ENCODE measurements at regions not wholly inside any gene's neighbourhood (a gene's known extent, or its start where the extent isn't known, plus 50 kb on each side); places are given as distances from the start of the nearest gene placed in this dataset.

DNA sequence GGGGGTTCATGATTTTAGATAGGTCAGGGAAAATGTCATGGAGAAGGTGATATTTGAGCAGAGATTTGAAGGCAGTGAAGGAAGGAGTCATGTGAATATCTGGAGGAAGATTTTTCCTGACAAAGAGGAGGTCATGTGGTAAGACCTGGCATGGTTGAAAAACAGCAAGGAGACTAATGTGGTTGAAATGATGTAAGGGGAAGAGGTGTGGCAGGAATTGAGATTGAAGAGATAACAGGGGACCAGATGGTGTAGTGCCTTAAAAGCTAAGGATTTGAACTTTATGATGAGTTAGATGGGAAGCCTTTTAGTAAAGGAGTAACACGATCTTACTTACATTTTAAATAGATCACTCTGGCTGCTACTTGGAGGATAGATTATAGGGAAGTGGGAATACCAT lies 210.9 kb downstream of the RTL9 start:
- TF ChIP-seq, protein P1, sequence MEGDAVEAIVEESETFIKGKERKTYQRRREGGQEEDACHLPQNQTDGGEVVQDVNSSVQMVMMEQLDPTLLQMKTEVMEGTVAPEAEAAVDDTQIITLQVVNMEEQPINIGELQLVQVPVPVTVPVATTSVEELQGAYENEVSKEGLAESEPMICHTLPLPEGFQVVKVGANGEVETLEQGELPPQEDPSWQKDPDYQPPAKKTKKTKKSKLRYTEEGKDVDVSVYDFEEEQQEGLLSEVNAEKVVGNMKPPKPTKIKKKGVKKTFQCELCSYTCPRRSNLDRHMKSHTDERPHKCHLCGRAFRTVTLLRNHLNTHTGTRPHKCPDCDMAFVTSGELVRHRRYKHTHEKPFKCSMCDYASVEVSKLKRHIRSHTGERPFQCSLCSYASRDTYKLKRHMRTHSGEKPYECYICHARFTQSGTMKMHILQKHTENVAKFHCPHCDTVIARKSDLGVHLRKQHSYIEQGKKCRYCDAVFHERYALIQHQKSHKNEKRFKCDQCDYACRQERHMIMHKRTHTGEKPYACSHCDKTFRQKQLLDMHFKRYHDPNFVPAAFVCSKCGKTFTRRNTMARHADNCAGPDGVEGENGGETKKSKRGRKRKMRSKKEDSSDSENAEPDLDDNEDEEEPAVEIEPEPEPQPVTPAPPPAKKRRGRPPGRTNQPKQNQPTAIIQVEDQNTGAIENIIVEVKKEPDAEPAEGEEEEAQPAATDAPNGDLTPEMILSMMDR (conservative IDR thresholded peaks at IDR 0.05; ENCODE audit: low read length) = no peak
- peak; percentile 27 for DNase-seq (ENCODE audit: low read depth)
- H3K4me3 ChIP-seq (ENCODE audit: low read length) = no peak overlapping the region

DNA sequence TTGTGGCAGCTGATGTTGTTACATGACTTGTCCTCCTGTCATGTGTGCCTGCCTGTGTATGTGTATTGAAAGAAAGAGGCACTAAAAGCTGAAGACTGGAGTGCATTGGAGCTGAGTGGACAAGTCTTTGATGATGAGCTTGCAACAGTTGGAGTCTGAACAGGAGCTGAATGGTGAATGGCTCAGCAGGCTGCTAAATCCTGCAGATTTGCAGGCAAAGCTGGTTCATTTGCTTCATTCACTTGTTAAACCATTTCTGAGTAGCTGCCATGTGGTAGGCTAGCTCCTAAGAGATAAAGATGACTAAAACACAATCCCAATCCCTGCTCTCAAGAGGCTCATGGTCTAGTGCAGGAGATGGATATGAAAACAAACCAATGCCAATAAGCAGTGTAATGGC lies 217.3 kb downstream of the CHRDL1 start:
- no peak for DNase-seq (ENCODE audit: low read depth)
- TF ChIP-seq, protein P1 (conservative IDR thresholded peaks at IDR 0.05; ENCODE audit: low read length) = no peak
- no peak overlapping the region for H3K4me3 ChIP-seq (ENCODE audit: low read length)

DNA sequence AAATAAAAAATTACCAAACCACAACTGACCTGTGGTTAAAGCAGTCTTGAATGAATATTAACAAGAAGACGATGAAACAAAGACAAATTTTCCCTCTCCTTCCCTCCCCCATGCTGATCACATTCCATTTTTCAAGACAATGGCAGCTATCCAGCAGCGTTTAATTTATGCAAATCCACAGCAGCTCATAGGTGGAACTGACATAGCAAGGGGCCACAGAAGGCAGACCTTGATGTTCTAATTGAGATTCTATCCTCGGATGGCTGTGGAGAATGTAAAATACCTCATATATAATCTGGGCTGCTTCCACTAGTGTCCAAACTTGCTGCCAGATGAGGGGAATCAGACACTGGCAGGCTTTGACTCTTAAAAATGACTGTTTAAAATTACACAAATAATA lies 211.5 kb downstream of the CHRDL1 start:
- no peak for DNase-seq (ENCODE audit: low read depth)
- H3K4me3 ChIP-seq (ENCODE audit: low read length) = no peak overlapping the region
- TF ChIP-seq, protein P1 (conservative IDR thresholded peaks at IDR 0.05; ENCODE audit: low read length) = no peak

DNA sequence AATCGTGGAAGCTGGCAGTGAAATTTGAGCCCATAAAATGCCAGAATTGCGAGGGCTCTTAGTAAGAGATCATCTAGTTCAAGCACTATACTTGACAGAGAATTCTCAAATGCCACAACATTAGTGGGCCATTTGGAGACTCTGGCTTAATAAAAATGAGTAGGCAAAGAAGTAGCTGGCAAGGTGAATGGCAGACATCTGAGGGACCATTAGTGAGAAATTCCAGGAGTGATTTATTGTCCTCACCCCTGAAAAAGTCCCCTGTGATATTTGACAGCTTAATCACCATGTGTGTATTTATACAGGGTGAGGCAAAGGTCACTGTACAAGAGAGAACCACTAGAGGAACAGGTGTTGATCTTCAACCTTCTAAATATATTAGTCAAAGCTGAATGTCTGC lies 207.5 kb downstream of the CHRDL1 start:
- TF ChIP-seq, protein P1 (conservative IDR thresholded peaks at IDR 0.05; ENCODE audit: low read length) = no peak
- no peak for DNase-seq (ENCODE audit: low read depth)
- no peak overlapping the region for H3K4me3 ChIP-seq (ENCODE audit: low read length)

DNA sequence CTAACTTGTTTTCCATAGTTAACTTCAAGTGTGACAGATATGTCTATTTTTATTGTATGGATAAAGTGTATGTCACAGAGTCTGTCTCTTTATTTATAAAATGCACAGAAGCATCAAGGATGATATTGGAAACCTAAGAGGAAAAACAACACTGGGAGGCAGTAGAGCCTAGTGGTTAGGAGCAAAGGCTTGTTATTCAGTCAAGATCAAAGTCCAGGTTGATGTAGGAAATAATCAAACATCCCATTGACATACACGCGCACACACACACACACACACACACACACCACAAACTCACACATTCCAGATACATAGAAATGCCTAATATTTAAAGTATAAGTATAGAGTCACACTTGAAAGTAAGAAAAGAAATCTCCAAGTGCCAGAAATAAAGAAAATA lies 206.8 kb downstream of the CHRDL1 start:
- H3K4me3 ChIP-seq (ENCODE audit: low read length) = no peak overlapping the region
- no peak for DNase-seq (ENCODE audit: low read depth)
- TF ChIP-seq, protein P1 (conservative IDR thresholded peaks at IDR 0.05; ENCODE audit: low read length) = no peak

DNA sequence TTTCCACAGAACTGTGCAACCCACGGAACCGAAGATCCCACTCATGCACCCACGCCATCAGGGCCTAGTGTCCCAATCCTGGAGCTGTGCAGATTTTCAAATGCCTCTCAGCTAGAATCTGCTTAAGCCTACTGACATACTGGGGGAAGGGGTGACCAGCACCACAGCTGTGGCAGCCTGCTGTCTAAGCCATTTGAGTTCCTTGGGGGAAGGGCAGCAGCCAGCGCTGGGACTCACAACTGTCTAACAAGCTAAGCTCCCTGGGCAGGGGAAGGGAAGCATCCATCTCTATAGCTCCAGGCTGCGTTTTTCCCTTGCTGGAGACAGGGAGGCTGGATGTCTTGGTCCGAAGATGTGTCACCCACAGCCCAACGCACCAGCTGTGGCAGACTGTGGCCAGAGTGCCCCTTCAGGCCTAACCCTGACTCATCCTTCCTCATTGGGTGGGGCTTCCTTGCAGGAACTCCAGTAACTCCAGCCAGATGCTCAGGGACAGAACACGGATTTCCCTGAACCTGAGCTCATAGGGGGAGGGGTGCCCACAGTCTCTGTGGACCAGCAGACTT lies 194.8 kb downstream of the CHRDL1 start:
- H3K4me3 ChIP-seq (ENCODE audit: low read length) = no peak overlapping the region
- TF ChIP-seq, protein P1 (conservative IDR thresholded peaks at IDR 0.05; ENCODE audit: low read length) = no peak
- DNase-seq (ENCODE audit: low read depth) = no peak

DNA sequence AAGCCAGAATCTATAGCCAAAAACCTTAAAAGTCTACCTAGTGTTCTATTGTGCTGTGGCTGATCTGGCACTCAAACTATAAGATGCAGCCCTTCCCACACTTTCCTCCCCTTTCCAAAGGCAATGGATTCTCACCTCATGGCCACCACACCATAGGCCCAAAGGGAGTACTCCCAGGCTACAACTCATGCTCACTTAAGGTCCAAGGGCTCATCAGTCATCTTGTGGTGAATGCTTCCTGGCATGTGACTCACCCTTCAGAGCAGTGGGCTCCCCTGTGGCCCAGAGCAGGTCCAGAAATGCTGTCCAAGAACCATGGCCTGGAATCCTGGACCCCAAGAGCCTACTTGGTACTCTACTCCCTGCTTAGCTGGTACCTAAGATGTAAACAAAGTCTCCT lies 181.0 kb downstream of the CHRDL1 start:
- no peak overlapping the region for H3K4me3 ChIP-seq (ENCODE audit: low read length)
- no peak for DNase-seq (ENCODE audit: low read depth)
- TF ChIP-seq, protein P1 (conservative IDR thresholded peaks at IDR 0.05; ENCODE audit: low read length) = no peak

Measured in AG10803 (cell line).